Fibroblast of mammary gland (primary cell): ENCODE measurements at regions not wholly inside any gene's neighbourhood (a gene's known extent, or its start where the extent isn't known, plus 50 kb on each side); places are given as distances from the start of the nearest gene placed in this dataset.
"Not testable (repeated sequence)": the region's sequence is repeated elsewhere in the genome, so short reads cannot be mapped to it uniquely, and the experiment has no call there.

Source experiments
- DNase-seq: peaks from one replicate; pipeline ENCODE4 v3.0.0-alpha.2; 2010; ENCODE audit warnings: low read depth
- H3K4me3 ChIP-seq: 2 replicates; pipeline ENCODE4 v1.5.1; 2011; ENCODE audit warnings: low read depth, mild to moderate bottlenecking, low read length, moderate library complexity; ENCODE audit not compliant: control insufficient read depth
- CTCF ChIP-seq: conservative IDR thresholded peaks from 2 replicates; pipeline ENCODE4 v1.5.1; 2011; ENCODE audit warnings: low read depth, low read length, inconsistent platforms; ENCODE audit not compliant: control insufficient read depth, insufficient read depth

- TF ChIP-seq CTCF = no peak
- no peak for DNase-seq
- H3K4me3 ChIP-seq = no peak overlapping the region
Observed at GRCh38 chr17:63282455-63282854, 163.7 kb downstream of the CYB561 start.

- no peak for TF ChIP-seq CTCF
- no peak overlapping the region for H3K4me3 ChIP-seq
- no peak for DNase-seq
Observed at GRCh38 chr17:63285551-63285950, 160.6 kb downstream of the CYB561 start.

GRCh38 chr17:63286254-63286653, 159.9 kb downstream of the CYB561 start:
- DNase-seq = no peak
- H3K4me3 ChIP-seq = no peak overlapping the region
- TF ChIP-seq CTCF = no peak

- not testable (repeated sequence) for DNase-seq, H3K4me3 ChIP-seq
Observed at GRCh38 chr17:63287006-63287405, 159.1 kb downstream of the CYB561 start.

GRCh38 chr17:63289931-63290330, 156.2 kb downstream of the CYB561 start:
- no peak for DNase-seq
- no peak for TF ChIP-seq CTCF
- no peak overlapping the region for H3K4me3 ChIP-seq

- TF ChIP-seq CTCF = no peak
- no peak overlapping the region for H3K4me3 ChIP-seq
- no peak for DNase-seq
Observed at GRCh38 chr17:63290351-63290750, 155.8 kb downstream of the CYB561 start.

GRCh38 chr17:63290784-63291183, 155.3 kb downstream of the CYB561 start:
- DNase-seq = no peak
- no peak overlapping the region for H3K4me3 ChIP-seq
- no peak for TF ChIP-seq CTCF
